PC-3 (cell line): ENCODE measurements at regions not wholly inside any gene's neighbourhood (a gene's known extent, or its start where the extent isn't known, plus 50 kb on each side); places are given as distances from the start of the nearest gene placed in this dataset.

Experiments used
- EZH2 ChIP-seq: fragments of 300-600 bp; sonication (generic); IDR thresholded peaks from one replicate; pipeline ENCODE4 v1.6.1; 2017; ENCODE audit warnings: antibody characterized with exemption, mild to moderate bottlenecking, low read length; ENCODE audit not compliant: unreplicated experiment
- TF ChIP-seq, protein P1 (sequence below): fragments of 300-600 bp; sonication (generic); conservative IDR thresholded peaks from 2 replicates; pipeline ENCODE4 v1.5.1; 2017; ENCODE audit warnings: antibody characterized with exemption, low read depth, mild to moderate bottlenecking, low read length

DNA sequence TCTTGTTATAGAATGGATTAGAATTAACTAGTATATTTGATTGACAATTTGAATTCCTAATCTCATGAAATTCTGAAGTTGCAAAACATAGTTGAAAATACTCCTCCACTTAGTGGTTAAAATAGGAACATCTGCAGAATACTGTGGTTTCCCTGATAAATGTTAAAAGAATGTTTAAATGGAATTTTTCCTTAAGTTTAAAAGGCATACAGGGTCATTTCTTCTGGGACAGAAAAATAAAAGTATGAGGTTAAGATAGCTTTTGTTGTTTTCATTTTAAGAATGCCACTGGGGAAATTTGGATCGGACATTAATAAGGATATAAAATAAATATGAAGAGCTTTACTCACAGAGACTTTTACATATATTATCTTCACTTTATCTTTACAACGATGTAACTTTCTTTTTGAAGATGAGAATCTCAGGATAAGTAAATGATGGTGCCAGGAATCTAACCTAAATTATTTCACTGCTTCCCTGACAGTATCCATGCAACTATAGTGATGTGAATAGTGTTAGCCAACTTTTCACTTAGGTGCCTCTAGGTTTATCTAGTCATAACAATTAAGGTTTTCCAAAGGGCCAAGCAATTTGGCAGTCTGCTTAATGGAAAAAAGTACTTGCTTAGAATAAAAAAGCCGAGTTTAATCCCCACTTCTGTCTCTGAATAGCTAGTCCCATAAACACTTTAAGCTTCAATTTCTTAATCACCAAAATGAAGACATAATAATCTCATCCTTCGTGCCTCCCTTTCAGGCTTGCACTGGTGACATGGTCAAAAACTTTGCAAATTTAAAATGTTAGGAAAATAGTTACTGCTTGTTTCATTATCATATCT, 151.8 kb upstream of the STK17B start:
- TF ChIP-seq, protein P1, sequence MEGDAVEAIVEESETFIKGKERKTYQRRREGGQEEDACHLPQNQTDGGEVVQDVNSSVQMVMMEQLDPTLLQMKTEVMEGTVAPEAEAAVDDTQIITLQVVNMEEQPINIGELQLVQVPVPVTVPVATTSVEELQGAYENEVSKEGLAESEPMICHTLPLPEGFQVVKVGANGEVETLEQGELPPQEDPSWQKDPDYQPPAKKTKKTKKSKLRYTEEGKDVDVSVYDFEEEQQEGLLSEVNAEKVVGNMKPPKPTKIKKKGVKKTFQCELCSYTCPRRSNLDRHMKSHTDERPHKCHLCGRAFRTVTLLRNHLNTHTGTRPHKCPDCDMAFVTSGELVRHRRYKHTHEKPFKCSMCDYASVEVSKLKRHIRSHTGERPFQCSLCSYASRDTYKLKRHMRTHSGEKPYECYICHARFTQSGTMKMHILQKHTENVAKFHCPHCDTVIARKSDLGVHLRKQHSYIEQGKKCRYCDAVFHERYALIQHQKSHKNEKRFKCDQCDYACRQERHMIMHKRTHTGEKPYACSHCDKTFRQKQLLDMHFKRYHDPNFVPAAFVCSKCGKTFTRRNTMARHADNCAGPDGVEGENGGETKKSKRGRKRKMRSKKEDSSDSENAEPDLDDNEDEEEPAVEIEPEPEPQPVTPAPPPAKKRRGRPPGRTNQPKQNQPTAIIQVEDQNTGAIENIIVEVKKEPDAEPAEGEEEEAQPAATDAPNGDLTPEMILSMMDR, result no peak
- no peak for TF ChIP-seq EZH2
